Brain microvascular endothelial cell (primary cell): ENCODE measurements at regions not wholly inside any gene's neighbourhood (a gene's known extent, or its start where the extent isn't known, plus 50 kb on each side); places are given as distances from the start of the nearest gene placed in this dataset.

Source experiments
- DNase-seq: peaks from one replicate; pipeline ENCODE4 v3.0.0-alpha.2; 2020
- H3K27ac ChIP-seq: fragments of 250-450 bp; sonication (Bioruptor Pico); 2 replicates; pipeline ENCODE4 v1.5.1; 2020; ENCODE audit warnings: mild to moderate bottlenecking, moderate library complexity
- H3K27me3 ChIP-seq: fragments of 250-450 bp; sonication (Bioruptor Pico); replicated peaks from 2 replicates; pipeline ENCODE4 v1.5.1; 2020; ENCODE audit warnings: mild to moderate bottlenecking
- H3K36me3 ChIP-seq: fragments of 250-450 bp; sonication (Bioruptor Pico); replicated peaks from 2 replicates; pipeline ENCODE4 v1.5.1; 2020; ENCODE audit warnings: mild to moderate bottlenecking
- H3K4me3 ChIP-seq: 2 replicates; pipeline ENCODE4 v1.5.1; 2011; ENCODE audit warnings: low read depth, mild to moderate bottlenecking, control low read depth, low read length, moderate library complexity
- in situ Hi-C: cut with HindIII; loops from 2 replicates; pipeline ENCODE4 v1.10.0; 2017; ENCODE audit warnings: low sequenced_read_pairs, low pct_ligation_motif_present
- TF ChIP-seq, protein P1 (sequence below): IDR thresholded peaks from 2 replicates; pipeline ENCODE4 v1.5.1; 2011; ENCODE audit warnings: low read depth, mild to moderate bottlenecking, moderate library complexity, low read length, control low read depth, inconsistent platforms; ENCODE audit errors: missing control alignments

DNA sequence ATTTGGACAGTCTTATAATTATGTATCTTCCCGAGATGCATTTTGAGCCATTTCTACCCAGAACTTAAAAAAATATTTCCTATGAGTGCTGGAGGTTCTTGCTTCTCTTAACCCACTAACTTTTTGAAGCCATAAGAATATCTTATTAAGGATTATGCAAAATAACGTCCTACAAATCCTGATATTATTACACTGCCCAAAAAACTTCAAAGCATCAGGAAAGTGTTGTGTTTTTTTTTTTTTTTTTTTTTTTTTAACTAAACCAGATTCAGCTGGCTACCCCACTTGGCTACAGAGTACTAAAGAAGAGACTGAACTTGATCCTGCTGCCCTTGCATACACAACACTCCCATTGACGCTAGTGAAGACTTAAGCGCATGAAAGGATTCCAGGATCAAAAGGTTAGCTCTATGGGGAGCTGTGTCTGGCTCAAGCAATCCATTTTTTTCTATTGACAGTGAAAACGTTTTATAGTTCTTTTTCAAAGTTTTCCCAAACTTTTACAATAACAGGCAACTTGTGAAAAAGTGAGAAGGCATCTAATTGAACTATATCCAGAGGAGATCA is 141.4 kb downstream of the KCNRG start:
- no peaks in the 10 kb centered on the region for H3K36me3 ChIP-seq
- in situ Hi-C loops = no loop called here
- TF ChIP-seq, protein P1, sequence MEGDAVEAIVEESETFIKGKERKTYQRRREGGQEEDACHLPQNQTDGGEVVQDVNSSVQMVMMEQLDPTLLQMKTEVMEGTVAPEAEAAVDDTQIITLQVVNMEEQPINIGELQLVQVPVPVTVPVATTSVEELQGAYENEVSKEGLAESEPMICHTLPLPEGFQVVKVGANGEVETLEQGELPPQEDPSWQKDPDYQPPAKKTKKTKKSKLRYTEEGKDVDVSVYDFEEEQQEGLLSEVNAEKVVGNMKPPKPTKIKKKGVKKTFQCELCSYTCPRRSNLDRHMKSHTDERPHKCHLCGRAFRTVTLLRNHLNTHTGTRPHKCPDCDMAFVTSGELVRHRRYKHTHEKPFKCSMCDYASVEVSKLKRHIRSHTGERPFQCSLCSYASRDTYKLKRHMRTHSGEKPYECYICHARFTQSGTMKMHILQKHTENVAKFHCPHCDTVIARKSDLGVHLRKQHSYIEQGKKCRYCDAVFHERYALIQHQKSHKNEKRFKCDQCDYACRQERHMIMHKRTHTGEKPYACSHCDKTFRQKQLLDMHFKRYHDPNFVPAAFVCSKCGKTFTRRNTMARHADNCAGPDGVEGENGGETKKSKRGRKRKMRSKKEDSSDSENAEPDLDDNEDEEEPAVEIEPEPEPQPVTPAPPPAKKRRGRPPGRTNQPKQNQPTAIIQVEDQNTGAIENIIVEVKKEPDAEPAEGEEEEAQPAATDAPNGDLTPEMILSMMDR = no peak
- no peak overlapping the region for H3K27ac ChIP-seq
- H3K27me3 ChIP-seq = no peaks in the 10 kb centered on the region
- peak; percentile 9 for DNase-seq
- H3K4me3 ChIP-seq = no peak overlapping the region

- Histone ChIP-seq H3K27me3 (no peaks in the 10 kb centered on the region), H3K36me3 (no peaks in the 10 kb centered on the region), H3K4me3 (no peak overlapping the region), H3K27ac (no peak overlapping the region)
- in situ Hi-C loops = no loop called here
- no peak for DNase-seq
- TF ChIP-seq, protein P1 = no peak
Measured at GRCh38 chr13:50158385-50159165, 143.3 kb downstream of the KCNRG start.

DNA sequence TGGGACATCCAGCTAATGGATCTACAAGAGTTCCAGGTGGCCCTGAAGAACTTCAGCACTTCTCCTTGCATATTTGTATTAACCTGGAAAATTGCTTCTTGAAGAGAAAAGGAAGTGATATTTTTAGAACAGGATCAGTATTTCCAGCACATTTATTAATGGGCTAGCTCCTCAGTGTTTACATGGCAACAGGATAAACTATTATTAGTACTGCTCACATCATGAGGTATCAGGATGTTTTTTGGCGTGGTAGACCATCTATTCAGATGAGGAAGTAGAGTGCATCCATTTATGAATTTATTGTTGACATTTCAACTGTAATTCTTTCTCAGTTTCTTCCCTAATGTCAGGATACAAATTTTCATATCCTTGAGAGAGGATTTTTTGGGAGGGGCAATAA is 144.4 kb downstream of the KCNRG start:
- no peaks in the 10 kb centered on the region for H3K27me3 ChIP-seq
- DNase-seq = no peak
- in situ Hi-C loops = no loop called here
- no peak overlapping the region for H3K4me3 ChIP-seq
- no peak overlapping the region for H3K27ac ChIP-seq
- TF ChIP-seq, protein P1 = no peak
- no peaks in the 10 kb centered on the region for H3K36me3 ChIP-seq

DNA sequence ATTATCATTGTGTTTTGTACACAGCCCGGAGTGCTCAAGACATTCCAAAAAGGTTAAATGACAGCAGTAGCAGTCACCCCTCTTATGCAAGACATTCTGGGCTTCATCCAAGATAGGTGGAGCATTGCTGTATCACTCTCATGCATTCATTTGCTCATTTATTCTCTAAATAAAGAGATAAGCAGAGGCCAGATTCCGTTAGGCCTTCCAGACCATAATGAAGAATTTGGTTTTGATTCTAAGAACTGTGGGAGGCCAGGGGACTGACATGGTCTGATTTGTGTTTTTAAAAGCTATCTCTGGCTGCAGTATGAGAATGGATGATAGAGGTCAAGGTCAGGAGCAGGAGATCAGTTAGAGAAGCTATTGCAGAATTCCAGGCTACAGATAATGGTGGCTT is 145.8 kb downstream of the KCNRG start:
- peak; percentile 56 for DNase-seq
- TF ChIP-seq, protein P1 = no peak
- in situ Hi-C loops = no loop called here

GRCh38 chr13:50162001-50162400 is 146.8 kb downstream of the KCNRG start:
- Histone ChIP-seq H3K27ac (no peak overlapping the region), H3K27me3 (no peaks in the 10 kb centered on the region), H3K36me3 (no peaks in the 10 kb centered on the region), H3K4me3 (no peak overlapping the region)
- in situ Hi-C loops = no loop called here
- TF ChIP-seq, protein P1 = no peak
- DNase-seq = no peak

More for the DNA sequence above, 145.8 kb downstream of the KCNRG start:
- Histone ChIP-seq H3K36me3 (no peaks in the 10 kb centered on the region), H3K27ac (no peak overlapping the region), H3K27me3 (no peaks in the 10 kb centered on the region), H3K4me3 (no peak overlapping the region)
